GM21360 (cell line): ENCODE measurements at regions not wholly inside any gene's neighbourhood (a gene's known extent, or its start where the extent isn't known, plus 50 kb on each side); places are given as distances from the start of the nearest gene placed in this dataset.

Experiments
- ATAC-seq: cut with Tn5 transposase; IDR thresholded peaks from one replicate; pipeline ENCODE4 v1.9.1; 2021; ENCODE audit warnings: mild to moderate bottlenecking, moderate library complexity; ENCODE audit not compliant: unreplicated experiment

DNA sequence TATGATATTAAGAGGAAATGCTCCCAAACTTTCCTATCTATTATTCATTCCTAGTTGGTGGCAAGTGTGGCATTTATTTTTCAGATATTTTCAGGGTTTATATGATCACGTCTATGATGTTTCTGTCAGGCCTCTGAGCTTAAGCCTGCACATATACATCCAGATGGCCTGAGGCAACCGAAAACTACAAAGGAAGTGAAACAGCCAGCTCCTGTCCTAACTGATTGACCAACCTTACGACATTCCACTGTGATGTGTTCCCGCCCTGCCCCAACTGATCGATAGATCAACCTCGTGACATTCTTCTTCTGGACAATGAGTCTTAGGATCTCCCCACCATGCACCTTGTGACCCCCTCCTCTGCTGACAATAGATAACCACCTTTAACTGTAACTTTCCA is 67.6 kb upstream of the CTSO start:
- no peak for ATAC-seq

DNA sequence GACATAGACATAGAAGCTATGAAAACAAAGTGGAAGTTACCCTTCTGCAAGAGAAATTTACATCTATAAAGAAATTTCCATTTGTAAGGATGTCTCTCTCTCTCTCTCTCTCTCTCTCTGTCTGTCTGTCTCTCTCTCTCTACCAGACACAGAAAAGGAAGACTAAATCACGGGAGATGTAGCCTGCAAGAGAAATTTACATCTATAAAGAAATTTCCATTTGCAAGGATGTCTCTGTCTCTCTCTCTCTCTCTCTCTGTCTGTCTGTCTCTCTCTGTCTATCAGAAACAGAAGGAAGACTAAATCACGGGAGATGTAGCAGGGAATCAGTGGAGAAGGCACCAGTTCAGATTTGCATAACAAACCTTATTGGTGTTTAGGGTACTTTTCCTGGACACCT is 65.6 kb upstream of the CTSO start:
- no peak for ATAC-seq

DNA sequence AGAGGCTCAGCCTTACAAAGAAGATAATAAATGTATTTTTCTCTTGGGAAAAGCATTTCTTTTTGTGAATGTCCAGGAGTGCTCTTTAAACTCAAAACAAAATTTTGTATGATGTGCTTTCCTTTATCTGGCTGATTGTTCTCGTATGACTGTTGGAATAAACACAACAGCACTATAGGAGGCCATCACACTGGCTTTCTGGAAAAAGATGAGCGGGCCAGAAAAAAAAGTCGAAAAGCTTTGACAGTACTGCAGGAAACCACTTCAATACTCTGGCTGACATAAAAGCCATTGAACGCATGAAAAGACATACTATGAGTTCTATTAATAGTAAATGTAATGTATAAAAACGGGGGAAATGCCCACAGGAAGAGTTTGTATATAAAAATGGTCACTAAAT is 64.7 kb upstream of the CTSO start:
- no peak for ATAC-seq

DNA sequence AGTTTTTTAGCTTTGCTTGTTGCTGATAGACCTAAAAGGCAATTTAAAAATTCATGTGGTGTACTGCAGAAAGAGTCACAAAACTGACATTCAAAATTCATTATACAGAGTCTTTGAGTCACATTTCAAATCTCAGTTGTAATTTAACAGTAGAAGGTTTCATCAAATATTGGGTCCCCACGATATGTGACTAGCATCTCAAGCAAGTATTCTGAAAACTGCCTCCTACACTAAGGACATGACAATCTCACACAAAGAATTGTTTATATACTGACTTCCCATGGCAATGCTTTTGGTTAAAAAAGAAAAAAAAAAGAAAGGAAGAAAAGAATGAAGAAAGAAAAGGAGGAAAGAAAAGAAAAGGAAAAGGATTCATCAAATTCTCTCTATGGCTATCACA is 62.1 kb upstream of the CTSO start:
- no peak for ATAC-seq

DNA sequence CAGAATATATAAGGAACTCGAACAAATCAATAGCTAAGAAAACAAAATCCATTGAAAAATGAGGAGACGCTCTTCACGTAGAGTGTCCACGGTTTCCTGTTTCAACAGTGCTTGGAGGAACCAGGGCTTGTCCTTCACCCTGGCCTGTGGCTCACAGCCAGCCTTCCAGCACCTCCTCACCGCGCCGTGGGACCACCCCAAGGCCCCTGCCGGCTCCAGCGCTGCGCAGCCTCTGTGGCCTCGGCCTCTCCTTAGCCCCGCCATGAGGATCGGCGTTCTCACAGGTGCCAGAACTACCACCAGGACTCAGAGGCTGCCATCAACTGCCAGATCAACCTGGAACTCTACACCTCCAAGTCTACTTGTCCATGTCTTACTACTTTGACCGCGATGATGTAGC is 52.5 kb upstream of the CTSO start:
- no peak for ATAC-seq
